ENCODE measurements at regions not wholly inside any gene's neighbourhood (a gene's known extent, or its start where the extent isn't known, plus 50 kb on each side); places are given as distances from the start of the nearest gene placed in this dataset.

DNA sequence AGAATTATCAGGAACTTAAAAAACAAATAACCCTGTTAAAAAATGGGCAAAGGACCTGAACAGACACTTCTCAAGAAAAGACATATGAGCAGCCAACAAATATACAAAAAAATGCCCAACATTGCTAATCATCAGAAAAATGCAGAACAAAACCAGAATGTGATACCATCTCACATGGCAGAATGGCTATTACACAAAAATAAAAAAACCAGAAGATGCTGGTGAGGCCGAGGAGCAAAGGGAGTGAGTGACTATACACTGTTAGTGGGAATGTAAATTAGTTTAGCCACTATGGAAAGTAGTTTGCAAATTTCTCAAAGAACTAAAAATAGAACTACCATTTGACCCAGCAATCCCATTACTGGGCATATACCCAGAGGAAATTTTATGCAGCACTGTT lies 95.8 kb upstream of the DSEL start:
- Histone ChIP-seq H2AFZ (ENCODE audit: low read depth, low read length) (no peak overlapping the region), H3K36me3 (replicated peaks; ENCODE audit: low read depth, low read length) (no peaks in the 10 kb centered on the region), H3K27ac (ENCODE audit: low read length) (no peak overlapping the region), H3K4me3 (ENCODE audit: low read length) (no peak overlapping the region), H3K79me2 (ENCODE audit: low read length) (no peaks in the 10 kb centered on the region), H3K4me1 (ENCODE audit: low read length) (no peaks in the 10 kb centered on the region), H4K20me1 (ENCODE audit: insufficient read depth, low read length) (no peaks in the 10 kb centered on the region), H3K9ac (ENCODE audit: low read length) (no peak overlapping the region), H3K9me3 (ENCODE audit: insufficient read depth, low read length) (no peaks in the 10 kb centered on the region), H3K4me2 (ENCODE audit: low read length) (no peak overlapping the region), H3K27me3 (ENCODE audit: low read depth, low read length) (no peaks in the 10 kb centered on the region)
- no peak for TF ChIP-seq EZH2phosphoT487 (IDR thresholded peaks at IDR 0.05; ENCODE audit: low read depth)
- TF ChIP-seq, protein P1, sequence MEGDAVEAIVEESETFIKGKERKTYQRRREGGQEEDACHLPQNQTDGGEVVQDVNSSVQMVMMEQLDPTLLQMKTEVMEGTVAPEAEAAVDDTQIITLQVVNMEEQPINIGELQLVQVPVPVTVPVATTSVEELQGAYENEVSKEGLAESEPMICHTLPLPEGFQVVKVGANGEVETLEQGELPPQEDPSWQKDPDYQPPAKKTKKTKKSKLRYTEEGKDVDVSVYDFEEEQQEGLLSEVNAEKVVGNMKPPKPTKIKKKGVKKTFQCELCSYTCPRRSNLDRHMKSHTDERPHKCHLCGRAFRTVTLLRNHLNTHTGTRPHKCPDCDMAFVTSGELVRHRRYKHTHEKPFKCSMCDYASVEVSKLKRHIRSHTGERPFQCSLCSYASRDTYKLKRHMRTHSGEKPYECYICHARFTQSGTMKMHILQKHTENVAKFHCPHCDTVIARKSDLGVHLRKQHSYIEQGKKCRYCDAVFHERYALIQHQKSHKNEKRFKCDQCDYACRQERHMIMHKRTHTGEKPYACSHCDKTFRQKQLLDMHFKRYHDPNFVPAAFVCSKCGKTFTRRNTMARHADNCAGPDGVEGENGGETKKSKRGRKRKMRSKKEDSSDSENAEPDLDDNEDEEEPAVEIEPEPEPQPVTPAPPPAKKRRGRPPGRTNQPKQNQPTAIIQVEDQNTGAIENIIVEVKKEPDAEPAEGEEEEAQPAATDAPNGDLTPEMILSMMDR (IDR thresholded peaks at IDR 0.05; ENCODE audit: low read depth, low read length) = no peak

DNA sequence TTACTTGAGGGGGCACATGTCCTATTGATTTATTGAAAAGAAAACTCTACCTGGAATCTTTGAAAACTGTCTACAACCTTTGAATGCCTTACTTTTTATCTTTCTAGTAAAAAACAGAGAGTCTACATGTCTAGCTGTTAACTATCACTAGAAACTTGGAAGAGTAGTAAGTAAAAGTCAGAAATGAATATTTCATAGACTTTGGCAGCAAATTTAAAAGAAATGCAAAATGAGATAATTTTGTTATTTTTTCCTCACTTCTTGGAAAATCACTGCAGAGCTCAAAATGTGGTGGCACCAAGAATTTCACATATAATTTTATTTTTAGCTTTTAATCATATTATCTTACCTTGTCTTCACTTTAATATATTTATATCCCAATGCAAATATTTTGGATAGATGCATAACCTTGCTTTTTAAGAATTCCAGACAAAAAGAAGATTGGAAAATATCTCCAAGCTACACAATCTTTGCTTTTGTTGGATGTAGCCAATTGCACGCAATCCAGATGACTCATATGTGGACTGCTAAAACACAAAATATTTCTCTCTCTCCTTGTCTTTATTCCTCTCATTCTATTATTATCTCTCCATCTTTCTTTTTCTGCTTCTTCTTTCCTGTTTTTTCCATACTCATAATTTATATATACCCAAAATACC lies 92.2 kb upstream of the DSEL start:
- Histone ChIP-seq H3K4me1 (ENCODE audit: low read length) (no peaks in the 10 kb centered on the region), H3K27me3 (ENCODE audit: low read depth, low read length) (no peaks in the 10 kb centered on the region), H3K4me2 (ENCODE audit: low read length) (no peak overlapping the region), H2AFZ (ENCODE audit: low read depth, low read length) (no peak overlapping the region), H3K4me3 (ENCODE audit: low read length) (no peak overlapping the region), H3K27ac (ENCODE audit: low read length) (no peak overlapping the region), H3K9me3 (ENCODE audit: insufficient read depth, low read length) (no peaks in the 10 kb centered on the region), H3K9ac (ENCODE audit: low read length) (no peak overlapping the region), H3K36me3 (replicated peaks; ENCODE audit: low read depth, low read length) (no peaks in the 10 kb centered on the region), H3K79me2 (ENCODE audit: low read length) (no peaks in the 10 kb centered on the region), H4K20me1 (ENCODE audit: insufficient read depth, low read length) (no peaks in the 10 kb centered on the region)
- TF ChIP-seq EZH2phosphoT487 (IDR thresholded peaks at IDR 0.05; ENCODE audit: low read depth) = no peak
- TF ChIP-seq, protein P1 (IDR thresholded peaks at IDR 0.05; ENCODE audit: low read depth, low read length) = no peak

DNA sequence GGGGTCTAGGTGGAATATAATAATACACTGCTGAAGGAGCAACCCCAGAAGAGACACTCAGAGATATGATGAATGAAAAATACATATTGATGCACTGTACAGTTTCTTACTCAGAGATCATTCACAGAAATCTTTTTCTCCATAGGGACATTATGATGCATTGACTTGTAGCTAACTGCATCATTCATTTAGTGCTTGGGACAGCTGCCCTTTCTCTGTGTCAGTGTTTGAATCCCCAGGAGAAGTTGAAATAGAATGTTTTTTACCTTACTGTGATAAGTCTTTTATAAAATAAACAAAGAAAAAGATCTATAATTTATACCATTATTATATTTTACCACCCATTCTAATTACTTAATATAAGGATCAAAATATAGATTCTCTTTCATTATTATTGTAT lies 91.7 kb upstream of the DSEL start:
- H3K4me2 ChIP-seq (ENCODE audit: low read length) = no peak overlapping the region
- no peaks in the 10 kb centered on the region for H3K9me3 ChIP-seq (ENCODE audit: insufficient read depth, low read length)
- no peak overlapping the region for H3K4me3 ChIP-seq (ENCODE audit: low read length)
- no peaks in the 10 kb centered on the region for H3K36me3 ChIP-seq (replicated peaks; ENCODE audit: low read depth, low read length)
- H2AFZ ChIP-seq (ENCODE audit: low read depth, low read length) = no peak overlapping the region
- H4K20me1 ChIP-seq (ENCODE audit: insufficient read depth, low read length) = no peaks in the 10 kb centered on the region
- H3K79me2 ChIP-seq (ENCODE audit: low read length) = no peaks in the 10 kb centered on the region
- H3K9ac ChIP-seq (ENCODE audit: low read length) = no peak overlapping the region
- no peak for TF ChIP-seq EZH2phosphoT487 (IDR thresholded peaks at IDR 0.05; ENCODE audit: low read depth)
- TF ChIP-seq, protein P1 (IDR thresholded peaks at IDR 0.05; ENCODE audit: low read depth, low read length) = no peak
- H3K4me1 ChIP-seq (ENCODE audit: low read length) = no peaks in the 10 kb centered on the region
- H3K27ac ChIP-seq (ENCODE audit: low read length) = no peak overlapping the region
- no peaks in the 10 kb centered on the region for H3K27me3 ChIP-seq (ENCODE audit: low read depth, low read length)

DNA sequence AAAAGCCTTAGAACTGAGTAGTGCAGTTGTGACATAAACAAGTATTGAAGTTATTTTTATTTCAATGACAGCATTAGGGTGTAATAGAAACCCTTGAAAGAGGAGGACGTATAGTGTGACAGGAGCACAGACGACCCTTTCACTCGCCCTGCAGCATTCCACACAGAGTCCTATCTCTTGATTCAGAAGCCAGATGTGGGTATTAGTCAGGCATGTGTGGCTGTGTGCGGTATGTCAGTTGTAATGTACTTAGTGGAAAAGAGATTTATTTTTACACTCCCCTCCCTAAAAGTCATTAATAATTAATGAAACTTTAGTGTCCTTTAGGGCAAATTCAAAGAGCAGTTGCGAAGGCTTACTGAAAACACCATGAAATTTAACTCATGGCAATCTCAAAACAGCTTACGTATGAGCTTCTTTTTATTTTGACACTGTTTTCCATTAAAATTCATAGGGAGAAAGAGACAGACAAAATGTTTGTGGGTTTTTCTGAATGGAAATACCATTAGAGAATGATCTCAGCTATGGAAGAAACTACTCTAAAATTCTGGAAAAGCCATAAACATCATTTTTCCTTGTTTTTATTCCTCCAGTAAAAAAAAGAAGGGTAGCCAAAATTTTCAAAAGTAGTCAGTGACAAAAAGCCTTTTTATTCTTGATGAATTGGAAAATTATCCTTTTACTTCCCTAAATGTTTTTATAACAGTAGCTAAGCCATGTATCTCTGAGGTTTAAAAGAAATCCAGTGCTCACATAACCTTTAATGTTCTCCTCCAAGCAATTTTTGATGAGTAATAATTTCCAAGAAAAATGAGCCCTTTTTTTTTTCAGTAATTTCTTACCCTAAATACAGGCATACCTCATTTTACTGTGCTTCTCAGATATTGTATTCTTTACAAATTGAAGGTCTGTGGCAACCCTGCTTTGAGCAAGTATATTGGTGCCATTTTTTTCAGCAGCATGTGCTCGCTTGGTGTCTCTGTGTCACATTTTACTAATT lies 84.0 kb upstream of the DSEL start:
- Histone ChIP-seq H3K4me2 (ENCODE audit: low read length) (no peak overlapping the region), H2AFZ (ENCODE audit: low read depth, low read length) (0 out of 2 replicates have a peak overlapping the region, but pooled peaks have one; percentile 1), H3K36me3 (replicated peaks; ENCODE audit: low read depth, low read length) (no peaks in the 10 kb centered on the region), H3K27ac (ENCODE audit: low read length) (no peak overlapping the region), H3K27me3 (ENCODE audit: low read depth, low read length) (no peaks in the 10 kb centered on the region), H4K20me1 (ENCODE audit: insufficient read depth, low read length) (no peaks in the 10 kb centered on the region), H3K9me3 (ENCODE audit: insufficient read depth, low read length) (peaks cover 4% of the 10 kb centered on the region), H3K79me2 (ENCODE audit: low read length) (no peaks in the 10 kb centered on the region), H3K9ac (ENCODE audit: low read length) (no peak overlapping the region), H3K4me1 (ENCODE audit: low read length) (peaks cover 7% of the 10 kb centered on the region), H3K4me3 (ENCODE audit: low read length) (no peak overlapping the region)
- no peak for TF ChIP-seq EZH2phosphoT487 (IDR thresholded peaks at IDR 0.05; ENCODE audit: low read depth)
- TF ChIP-seq, protein P1 (IDR thresholded peaks at IDR 0.05; ENCODE audit: low read depth, low read length) = no peak

Data from OCI-LY3 (cell line).